NCI-H774 (cell line): ENCODE measurements at regions not wholly inside any gene's neighbourhood (a gene's known extent, or its start where the extent isn't known, plus 50 kb on each side); places are given as distances from the start of the nearest gene placed in this dataset.
A peak's percentile ranks its signal among the peaks of the same experiment; 100 is the strongest.

Experiments used
- DNase-seq: peaks from one replicate; lab custom pipeline; 2025; lab: John Stamatoyannopoulos, UW

- DNase-seq: no peak
These were observed 216.2 kb downstream of the ENC1 start for GRCh38 chr5:74424162-74424868.

- no peak for DNase-seq
These were observed 217.1 kb downstream of the ENC1 start for GRCh38 chr5:74423383-74423782.

- DNase-seq: no peak
These were observed 217.9 kb downstream of the ENC1 start for GRCh38 chr5:74422671-74423070.

GRCh38 chr5:74422030-74422429 is 218.5 kb downstream of the ENC1 start:
- DNase-seq: no peak

- no peak for DNase-seq
These were observed 219.2 kb downstream of the ENC1 start for GRCh38 chr5:74421377-74421776.

- no peak for DNase-seq
These were observed 219.6 kb downstream of the ENC1 start for GRCh38 chr5:74420947-74421346.

GRCh38 chr5:74420220-74420619 is 220.3 kb downstream of the ENC1 start:
- no peak for DNase-seq

GRCh38 chr5:74419468-74419867 is 221.1 kb downstream of the ENC1 start:
- DNase-seq: no peak

GRCh38 chr5:74418709-74419108 is 221.8 kb downstream of the ENC1 start:
- no peak for DNase-seq

GRCh38 chr5:74418261-74418660 is 222.3 kb downstream of the ENC1 start:
- DNase-seq: no peak

GRCh38 chr5:74415695-74416102 is 224.8 kb downstream of the ENC1 start:
- DNase-seq: peak; percentile 35

- no peak for DNase-seq
These were observed 226.3 kb downstream of the ENC1 start for GRCh38 chr5:74414228-74414627.

GRCh38 chr5:74413403-74414048 is 227.0 kb downstream of the ENC1 start:
- DNase-seq: no peak

- no peak for DNase-seq
These were observed 228.5 kb downstream of the ENC1 start for GRCh38 chr5:74412066-74412465.

- DNase-seq: no peak
These were observed 230.8 kb downstream of the ENC1 start for GRCh38 chr5:74409712-74410111.

GRCh38 chr5:74409166-74409706 is 231.3 kb downstream of the ENC1 start:
- peak; percentile 26 for DNase-seq

- DNase-seq: no peak
These were observed 232.1 kb downstream of the ENC1 start for GRCh38 chr5:74408150-74409043.

- no peak for DNase-seq
These were observed 232.8 kb downstream of the ENC1 start for GRCh38 chr5:74407701-74408100.

- DNase-seq: no peak
These were observed 233.7 kb downstream of the ENC1 start for GRCh38 chr5:74406844-74407243.

- no peak for DNase-seq
These were observed 234.9 kb downstream of the ENC1 start for GRCh38 chr5:74405593-74405992.

- no peak for DNase-seq
These were observed 235.7 kb downstream of the ENC1 start for GRCh38 chr5:74404574-74405508.
